OCI-LY1 (cell line): ENCODE measurements at regions not wholly inside any gene's neighbourhood (a gene's known extent, or its start where the extent isn't known, plus 50 kb on each side); places are given as distances from the start of the nearest gene placed in this dataset.

Experiments
- H2AFZ ChIP-seq: fragments of 200-600 bp; sonication (generic), shearing (Covaris generic); 2 replicates; pipeline ENCODE4 v1.6.0; 2014; ENCODE audit warnings: antibody characterized with exemption, mild to moderate bottlenecking, low read length
- H3F3A ChIP-seq: fragments of 200-600 bp; sonication (generic), shearing (Covaris generic); 2 replicates; pipeline ENCODE4 v1.6.0; 2014; ENCODE audit warnings: mild to moderate bottlenecking, antibody characterized with exemption, low read length, moderate library complexity; ENCODE audit not compliant: insufficient read depth
- H3K27ac ChIP-seq: fragments of 200-600 bp; sonication (generic); 2 replicates; pipeline ENCODE4 v1.5.1; 2014; ENCODE audit warnings: low read length, mixed run types, mild to moderate bottlenecking, low read depth; ENCODE audit not compliant: poor library complexity, severe bottlenecking
- H3K27me3 ChIP-seq: fragments of 200-600 bp; sonication (generic); 2 replicates; pipeline ENCODE4 v1.6.0; 2014; ENCODE audit warnings: antibody characterized with exemption, mild to moderate bottlenecking, low read length, moderate library complexity; ENCODE audit not compliant: insufficient read depth
- H3K36me3 ChIP-seq: fragments of 200-600 bp; sonication (generic); 2 replicates; pipeline ENCODE4 v1.6.1; 2014; ENCODE audit warnings: mild to moderate bottlenecking, antibody characterized with exemption, low read length, moderate library complexity, mixed read lengths; ENCODE audit not compliant: insufficient read depth
- H3K4me1 ChIP-seq: fragments of 200-600 bp; sonication (generic); 2 replicates; pipeline ENCODE4 v1.5.1; 2014; ENCODE audit warnings: mild to moderate bottlenecking, low read length, moderate library complexity; ENCODE audit not compliant: insufficient read depth, severe bottlenecking
- H3K4me2 ChIP-seq: fragments of 200-600 bp; sonication (generic), shearing (Covaris generic); 2 replicates; pipeline ENCODE4 v1.6.1; 2014; ENCODE audit warnings: low read length
- H3K4me3 ChIP-seq: fragments of 200-600 bp; sonication (generic); 2 replicates; pipeline ENCODE4 v1.5.1; 2014; ENCODE audit warnings: low read length, low read depth, mild to moderate bottlenecking, mixed read lengths; ENCODE audit not compliant: poor library complexity, severe bottlenecking
- H3K79me2 ChIP-seq: fragments of 200-600 bp; shearing (Covaris generic); 2 replicates; pipeline ENCODE4 v1.6.1; 2016; ENCODE audit warnings: mixed run types, low read length, mixed read lengths; ENCODE audit not compliant: insufficient read depth
- H3K9ac ChIP-seq: fragments of 200-600 bp; sonication (generic), shearing (Covaris generic); 2 replicates; pipeline ENCODE4 v1.6.1; 2014; ENCODE audit warnings: mild to moderate bottlenecking, low read length, mixed read lengths
- H3K9me2 ChIP-seq: fragments of 200-600 bp; sonication (generic), shearing (Covaris generic); 2 replicates; pipeline ENCODE4 v1.6.1; 2014; ENCODE audit warnings: low read depth, mild to moderate bottlenecking, low read length, mixed read lengths
- H3K9me3 ChIP-seq: fragments of 200-600 bp; shearing (Covaris generic); 2 replicates; pipeline ENCODE4 v1.6.1; 2014; ENCODE audit warnings: low read length, mixed read lengths
- H4K20me1 ChIP-seq: fragments of 200-600 bp; sonication (generic), shearing (Covaris generic); 2 replicates; pipeline ENCODE4 v1.6.0; 2016; ENCODE audit warnings: mild to moderate bottlenecking, low read length; ENCODE audit not compliant: insufficient read depth
- CTCF ChIP-seq: fragments of 200-600 bp; sonication (generic), shearing (Covaris generic); IDR thresholded peaks from 2 replicates; pipeline ENCODE4 v1.5.1; 2017; ENCODE audit warnings: mild to moderate bottlenecking, antibody characterized with exemption, low read length, moderate library complexity, mixed read lengths
- EZH2 ChIP-seq: fragments of 200-600 bp; sonication (generic), shearing (Covaris generic); IDR thresholded peaks from 2 replicates; pipeline ENCODE4 v1.8.0; 2017; ENCODE audit warnings: borderline replicate concordance, mixed run types, mild to moderate bottlenecking, antibody characterized with exemption, low read length, moderate library complexity, mixed read lengths

DNA sequence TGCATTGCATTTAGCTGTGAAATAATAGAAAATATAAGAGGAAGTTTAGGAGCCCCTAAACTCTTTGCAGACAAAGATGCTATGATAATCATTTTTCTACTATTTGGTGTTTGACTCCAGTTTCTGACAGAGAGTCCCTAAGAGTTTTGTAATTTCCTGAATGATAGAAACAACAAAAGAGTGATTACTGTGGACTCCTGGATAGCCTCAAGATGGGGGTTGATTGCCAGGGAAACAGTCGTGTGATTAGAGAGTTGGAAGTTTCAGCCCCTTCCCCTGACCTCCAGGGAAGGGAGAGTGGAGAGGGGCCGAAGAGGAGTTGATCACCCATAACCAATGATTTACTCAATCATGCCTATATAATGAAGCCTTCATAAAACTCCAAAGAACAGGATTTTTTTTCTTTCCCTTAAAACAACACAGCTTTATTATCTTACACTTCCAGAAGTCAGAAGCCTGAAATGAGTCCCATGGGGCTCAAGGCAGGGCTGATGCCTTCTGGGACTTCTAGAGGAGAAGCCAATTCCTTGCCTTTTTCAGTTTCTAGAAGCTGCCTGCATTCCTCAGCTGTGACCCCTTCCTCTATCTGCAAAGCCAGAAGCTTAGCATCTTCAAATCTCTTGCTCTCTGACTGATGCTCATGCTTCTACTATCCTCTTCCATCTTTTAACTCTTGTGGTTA lies 292.3 kb upstream of the ZPLD1 start:
- Histone ChIP-seq H3K9me2 (no peaks in the 10 kb centered on the region), H3K9ac (no peak overlapping the region), H3K4me1 (no peaks in the 10 kb centered on the region), H3K4me2 (no peak overlapping the region), H3K9me3 (no peaks in the 10 kb centered on the region), H4K20me1 (no peaks in the 10 kb centered on the region), H3K27ac (no peak overlapping the region), H3K36me3 (no peaks in the 10 kb centered on the region), H3K79me2 (no peaks in the 10 kb centered on the region), H3K27me3 (no peaks in the 10 kb centered on the region), H2AFZ (no peak overlapping the region), H3F3A (no peaks in the 10 kb centered on the region), H3K4me3 (no peak overlapping the region)
- TF ChIP-seq EZH2 (no peak), CTCF (no peak)

DNA sequence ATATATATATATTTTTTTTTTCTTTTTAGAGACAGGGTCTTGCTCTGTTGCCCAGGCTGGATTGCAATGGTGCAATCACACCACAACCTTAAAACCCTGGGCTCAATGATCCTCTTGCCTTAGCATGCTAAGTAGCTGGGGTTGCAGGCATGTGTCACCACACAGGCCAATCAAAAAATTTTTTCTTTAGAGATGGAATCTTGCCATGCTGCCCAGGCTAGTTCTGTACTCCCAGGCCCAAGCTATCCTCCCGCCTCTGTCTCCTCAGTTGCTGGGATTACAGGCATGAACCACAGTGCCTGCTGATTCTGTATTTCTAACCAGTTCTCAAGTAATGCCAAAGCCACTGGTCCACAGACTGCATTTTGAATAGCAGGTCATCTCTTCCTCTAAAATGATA lies 291.3 kb upstream of the ZPLD1 start:
- Histone ChIP-seq H3K4me2 (no peak overlapping the region), H3K9me3 (no peaks in the 10 kb centered on the region), H2AFZ (no peak overlapping the region), H3F3A (no peaks in the 10 kb centered on the region), H3K4me3 (no peak overlapping the region), H3K79me2 (no peaks in the 10 kb centered on the region), H3K9ac (no peak overlapping the region), H3K27ac (no peak overlapping the region), H3K4me1 (no peaks in the 10 kb centered on the region), H4K20me1 (no peaks in the 10 kb centered on the region), H3K27me3 (no peaks in the 10 kb centered on the region), H3K9me2 (no peaks in the 10 kb centered on the region), H3K36me3 (no peaks in the 10 kb centered on the region)
- TF ChIP-seq EZH2 (no peak), CTCF (no peak)

DNA sequence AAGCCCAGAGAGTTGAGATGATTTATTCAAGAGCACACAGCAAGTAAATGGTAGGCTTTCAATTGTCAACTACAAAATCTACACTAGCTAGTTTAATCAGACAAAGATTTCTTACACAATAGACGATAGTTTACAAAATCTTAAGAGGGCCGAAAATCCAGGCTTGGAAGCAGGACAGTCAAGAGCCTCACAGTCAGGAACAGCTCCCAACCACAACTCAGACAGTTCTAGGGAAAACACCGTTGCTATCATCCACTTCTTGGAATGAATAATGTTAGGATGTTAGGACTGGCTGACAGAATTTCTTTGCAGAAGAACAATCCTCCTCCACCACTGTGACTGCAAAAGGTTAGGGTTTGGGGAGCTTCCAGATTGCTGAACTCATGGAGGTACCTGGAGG lies 290.8 kb upstream of the ZPLD1 start:
- no peaks in the 10 kb centered on the region for H3F3A ChIP-seq
- H3K27ac ChIP-seq: no peak overlapping the region
- no peaks in the 10 kb centered on the region for H3K79me2 ChIP-seq
- H3K36me3 ChIP-seq: no peaks in the 10 kb centered on the region
- no peaks in the 10 kb centered on the region for H3K4me1 ChIP-seq
- no peak for TF ChIP-seq CTCF
- TF ChIP-seq EZH2: no peak
- no peaks in the 10 kb centered on the region for H3K27me3 ChIP-seq
- H3K4me3 ChIP-seq: no peak overlapping the region
- H2AFZ ChIP-seq: no peak overlapping the region
- no peaks in the 10 kb centered on the region for H4K20me1 ChIP-seq
- no peak overlapping the region for H3K9ac ChIP-seq
- H3K9me2 ChIP-seq: no peaks in the 10 kb centered on the region
- no peak overlapping the region for H3K4me2 ChIP-seq
- no peaks in the 10 kb centered on the region for H3K9me3 ChIP-seq
